Gastrocnemius medialis (tissue), 4 donors: ENCODE measurements at regions not wholly inside any gene's neighbourhood (a gene's known extent, or its start where the extent isn't known, plus 50 kb on each side); places are given as distances from the start of the nearest gene placed in this dataset.
A peak's percentile ranks its signal among the peaks of the same experiment; 100 is the strongest.

ENCODE experiments used
- ATAC-seq, 2 donors: fragments of 150-250 bp; one replicate each; pipeline ENCODE4 v1.9.1; 2016
- DNase-seq, 2 donors: peaks; one replicate each; pipeline ENCODE4 v3.0.0-alpha.2; 2019
- H3K27ac ChIP-seq, 4 donors: fragments of 200-600 bp; sonication (generic); 1 replicate in 1 of 4; 2 replicates in 3 of 4; pipeline ENCODE4 v1.5.1; 2016 to 2018; ENCODE audit warnings: mild to moderate bottlenecking in 2 of 4, moderate library complexity in 1 of 4
- H3K27me3 ChIP-seq, 3 donors: fragments of 200-600 bp; sonication (generic) in 2 of 3; 1 replicate in 1 of 3; 2 replicates in 2 of 3; pipeline versions ENCODE4 v1.5.1 to v1.6.0; 2016 to 2019; ENCODE audit warnings: mild to moderate bottlenecking in 1 of 3, moderate library complexity in 1 of 3
- H3K36me3 ChIP-seq, 2 donors: fragments of 200-600 bp; sonication (generic) in 1 of 2; one replicate each; pipeline ENCODE4 v1.5.1; 2017 to 2018
- H3K4me1 ChIP-seq, 2 donors: fragments of 200-600 bp; sonication (generic) in 1 of 2; one replicate each; pipeline ENCODE4 v1.5.1; 2016 to 2017; ENCODE audit warnings: mild to moderate bottlenecking in 2 of 2
- H3K4me3 ChIP-seq, 4 donors: fragments of 200-600 bp; sonication (generic) in 3 of 4; 1 replicate in 1 of 4; 2 replicates in 3 of 4; pipeline ENCODE4 v1.5.1; 2016 to 2019; ENCODE audit warnings: mild to moderate bottlenecking in 2 of 4
- H3K9me3 ChIP-seq, 3 donors: fragments of 200-600 bp; sonication (generic) in 2 of 3; 1 replicate in 1 of 3; 2 replicates in 2 of 3; pipeline ENCODE4 v1.5.1; 2016 to 2019
- POLR2A ChIP-seq, 2 donors: fragments of 450-650 bp; IDR thresholded peaks; one replicate each; pipeline ENCODE4 v1.6.1; 2017; ENCODE audit warnings: antibody characterized with exemption in 2 of 2, mild to moderate bottlenecking in 2 of 2, moderate library complexity in 2 of 2
- in situ Hi-C, 4 donors: fragments of 200-750 bp; cut with MboI; loops; one replicate each; pipeline versions ENCODE4 v1.15.0 to v1.8.0; 2017; ENCODE audit warnings: low sequenced_read_pairs in 4 of 4
- intact Hi-C: fragments of 100-400 bp; cut with DNase I; formaldehyde crosslinking; loops from one replicate; pipeline ENCODE4 v1.15.1; 2023; ENCODE audit warnings: low total_unique reads
- TF ChIP-seq, protein P1 (sequence below), 5 experiments: fragments of 450-650 bp in 3 of 5; fragments of 200-600 bp in 2 of 5; sonication (generic) in 2 of 5; IDR thresholded peaks in 4 of 5; conservative IDR thresholded peaks in 1 of 5; 1 replicate in 4 of 5; 2 replicates in 1 of 5; pipeline ENCODE4 v1.5.1; 2016 to 2019; ENCODE audit warnings: antibody characterized with exemption in 5 of 5, mild to moderate bottlenecking in 3 of 5, moderate library complexity in 3 of 5

DNA sequence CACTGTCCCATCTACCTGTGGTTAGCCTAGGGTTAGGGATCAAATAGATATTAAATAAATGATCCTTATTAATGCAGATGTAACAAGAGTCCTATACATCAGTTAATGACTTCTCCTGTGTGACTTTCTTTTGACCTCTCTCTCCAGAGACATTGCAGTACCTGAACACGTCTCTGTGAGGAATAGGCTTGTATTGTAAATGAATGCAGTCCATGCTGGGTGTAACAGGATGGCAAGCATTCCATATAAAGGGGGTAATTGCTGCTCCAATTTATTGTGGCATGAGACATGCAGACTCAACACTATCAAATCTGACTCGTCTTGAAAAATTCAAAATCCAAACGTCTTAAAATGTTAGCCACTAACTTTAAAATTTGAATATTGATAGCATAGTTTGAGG lies 189.5 kb downstream of the PRDM2 start:
- Histone ChIP-seq H3K4me3 (no peak overlapping the region), H3K9me3 (no peaks in the 10 kb centered on the region), H3K27me3 (peaks cover 38 to 40% (median 39%) of the 10 kb centered on the region in 3 donors), H3K4me1 (peaks cover 0 to 4% of the 10 kb centered on the region in 2 donors), H3K27ac (no peak overlapping the region), H3K36me3 (no peaks in the 10 kb centered on the region)
- in situ Hi-C loops = no loop called here
- intact Hi-C loops = no loop called here
- no peak for ATAC-seq
- TF ChIP-seq, protein P1, sequence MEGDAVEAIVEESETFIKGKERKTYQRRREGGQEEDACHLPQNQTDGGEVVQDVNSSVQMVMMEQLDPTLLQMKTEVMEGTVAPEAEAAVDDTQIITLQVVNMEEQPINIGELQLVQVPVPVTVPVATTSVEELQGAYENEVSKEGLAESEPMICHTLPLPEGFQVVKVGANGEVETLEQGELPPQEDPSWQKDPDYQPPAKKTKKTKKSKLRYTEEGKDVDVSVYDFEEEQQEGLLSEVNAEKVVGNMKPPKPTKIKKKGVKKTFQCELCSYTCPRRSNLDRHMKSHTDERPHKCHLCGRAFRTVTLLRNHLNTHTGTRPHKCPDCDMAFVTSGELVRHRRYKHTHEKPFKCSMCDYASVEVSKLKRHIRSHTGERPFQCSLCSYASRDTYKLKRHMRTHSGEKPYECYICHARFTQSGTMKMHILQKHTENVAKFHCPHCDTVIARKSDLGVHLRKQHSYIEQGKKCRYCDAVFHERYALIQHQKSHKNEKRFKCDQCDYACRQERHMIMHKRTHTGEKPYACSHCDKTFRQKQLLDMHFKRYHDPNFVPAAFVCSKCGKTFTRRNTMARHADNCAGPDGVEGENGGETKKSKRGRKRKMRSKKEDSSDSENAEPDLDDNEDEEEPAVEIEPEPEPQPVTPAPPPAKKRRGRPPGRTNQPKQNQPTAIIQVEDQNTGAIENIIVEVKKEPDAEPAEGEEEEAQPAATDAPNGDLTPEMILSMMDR (IDR thresholded peaks at IDR 0.05 in 4 of 5, conservative IDR thresholded peaks at IDR 0.05 in 1 of 5) = no peak
- no peak for TF ChIP-seq POLR2A (IDR thresholded peaks at IDR 0.05)
- DNase-seq = no peak

DNA sequence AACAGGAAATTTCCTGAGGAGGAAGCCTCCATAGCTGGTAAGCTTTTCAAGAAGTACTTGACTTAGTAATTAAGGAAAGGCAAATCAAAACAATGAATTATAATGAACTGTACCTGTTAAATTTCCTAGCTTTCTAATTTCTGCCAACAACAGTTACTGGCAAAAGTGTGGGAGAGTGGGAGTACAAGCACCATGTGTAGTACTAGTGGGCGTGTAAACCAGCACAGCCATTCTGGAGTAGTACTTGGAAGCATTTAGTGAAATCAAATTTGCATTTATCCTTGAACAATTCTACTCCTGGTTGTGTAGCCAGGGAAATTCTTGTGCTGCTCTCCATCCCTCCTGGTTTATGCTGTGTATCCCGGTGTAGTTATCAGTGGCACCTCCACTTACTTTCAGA lies 190.8 kb downstream of the PRDM2 start:
- in situ Hi-C loops = no loop called here
- intact Hi-C loops = no loop called here
- ATAC-seq (no peak), DNase-seq (no peak)
- no peaks in the 10 kb centered on the region for H3K36me3 ChIP-seq
- no peaks in the 10 kb centered on the region for H3K9me3 ChIP-seq
- H3K27me3 ChIP-seq = peaks cover 39 to 41% (median 40%) of the 10 kb centered on the region in 3 donors
- H3K27ac ChIP-seq = no peak overlapping the region
- H3K4me1 ChIP-seq = peaks cover 0 to 4% of the 10 kb centered on the region in 2 donors
- no peak overlapping the region for H3K4me3 ChIP-seq
- no peak for TF ChIP-seq POLR2A (IDR thresholded peaks at IDR 0.05)
- TF ChIP-seq, protein P1 (IDR thresholded peaks at IDR 0.05 in 4 of 5, conservative IDR thresholded peaks at IDR 0.05 in 1 of 5) = no peak

DNA sequence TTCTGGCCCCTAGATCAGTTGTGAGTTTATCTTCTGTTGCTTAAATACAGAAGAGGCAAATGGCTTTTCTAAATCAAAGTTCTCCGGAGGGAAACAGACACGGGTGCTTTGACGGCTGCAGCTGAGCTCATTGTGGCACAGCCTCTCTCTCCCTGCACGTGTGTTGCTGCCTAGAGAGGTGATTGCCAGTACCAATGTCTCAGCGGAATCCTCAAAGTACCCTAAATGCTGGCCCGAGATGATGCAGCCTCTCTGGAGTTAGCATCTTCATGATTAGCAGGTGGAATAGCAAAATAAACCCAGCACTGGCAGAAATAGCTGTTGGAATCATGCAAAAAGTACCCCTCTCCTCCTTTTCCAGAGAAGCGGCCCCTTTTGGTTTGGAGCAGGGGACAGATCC lies 192.2 kb downstream of the PRDM2 start:
- DNase-seq = no peak
- H3K4me1 ChIP-seq = peaks cover 0 to 4% of the 10 kb centered on the region in 2 donors
- H3K36me3 ChIP-seq = no peaks in the 10 kb centered on the region
- TF ChIP-seq, protein P1 (IDR thresholded peaks at IDR 0.05 in 4 of 5, conservative IDR thresholded peaks at IDR 0.05 in 1 of 5) = no peak
- TF ChIP-seq POLR2A (IDR thresholded peaks at IDR 0.05) = no peak
- no peak overlapping the region for H3K27ac ChIP-seq
- intact Hi-C loops (no loop called here), in situ Hi-C loops (no loop called here)
- H3K27me3 ChIP-seq = peaks cover 38 to 41% (median 40%) of the 10 kb centered on the region in 3 donors
- H3K9me3 ChIP-seq = no peaks in the 10 kb centered on the region
- peak overlapping the region; percentile 35 to 53 (median 39) for H3K4me3 ChIP-seq
- ATAC-seq = no peak

DNA sequence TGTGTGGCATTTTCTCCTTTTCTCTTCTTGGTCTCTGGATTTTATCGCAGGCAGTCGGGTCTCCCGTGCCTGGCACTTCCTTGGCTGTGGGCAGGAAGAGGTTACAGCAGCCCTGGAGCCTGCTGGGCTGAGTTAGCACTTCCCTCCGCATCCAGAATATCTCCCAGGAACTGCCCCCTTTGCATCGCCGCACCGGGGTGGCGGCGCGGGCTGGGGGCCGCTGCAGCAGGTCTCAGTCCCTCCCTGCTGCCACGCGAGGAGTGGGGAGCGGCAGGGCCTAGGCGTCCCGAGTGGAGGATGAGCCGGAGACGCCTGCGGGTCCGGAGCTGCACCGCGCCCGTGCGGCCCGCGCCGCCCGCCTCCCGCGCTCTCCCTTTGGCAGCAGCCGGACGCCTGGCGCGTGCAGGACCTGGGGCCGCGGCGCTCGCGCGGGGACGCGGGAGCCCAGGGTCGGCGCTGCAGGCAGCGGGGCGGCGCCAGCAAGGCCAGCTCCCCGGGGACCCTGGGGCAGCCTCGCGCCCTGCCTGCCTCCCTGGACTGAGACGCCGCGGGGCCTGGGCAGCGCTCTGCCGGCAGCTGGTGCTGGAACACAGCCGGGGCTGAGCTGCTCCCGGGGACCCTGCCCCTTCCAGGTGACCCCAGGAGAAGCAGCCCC lies 192.8 kb downstream of the PRDM2 start:
- Histone ChIP-seq H3K27me3 (peaks cover 36 to 41% (median 40%) of the 10 kb centered on the region in 3 donors), H3K27ac (no peak overlapping the region), H3K4me1 (peaks cover 0 to 4% of the 10 kb centered on the region in 2 donors), H3K9me3 (no peaks in the 10 kb centered on the region), H3K36me3 (no peaks in the 10 kb centered on the region), H3K4me3 (peak overlapping the region; percentile 35 to 53 (median 39))
- in situ Hi-C loops (no loop called here), intact Hi-C loops (no loop called here)
- ATAC-seq (no peak), DNase-seq (no peak)
- TF ChIP-seq, protein P1 (IDR thresholded peaks at IDR 0.05 in 4 of 5, conservative IDR thresholded peaks at IDR 0.05 in 1 of 5) = no peak
- TF ChIP-seq POLR2A (IDR thresholded peaks at IDR 0.05) = no peak
